ENCODE measurements at regions not wholly inside any gene's neighbourhood (a gene's known extent, or its start where the extent isn't known, plus 50 kb on each side); places are given as distances from the start of the nearest gene placed in this dataset.

- TF ChIP-seq CTCF (conservative IDR thresholded peaks at IDR 0.05) = no peak
- TF ChIP-seq ZFX (IDR thresholded peaks at IDR 0.05) = no peak
These were observed 61.1 kb upstream of the TBX18 start for GRCh38 chr6:84825461-84825860.

Measured in C4-2B (cell line).